ENCODE measurements at regions not wholly inside any gene's neighbourhood (a gene's known extent, or its start where the extent isn't known, plus 50 kb on each side); places are given as distances from the start of the nearest gene placed in this dataset.

GRCh38 chr15:62539236-62539635, 374.2 kb upstream of the C2CD4B start:
- TF ChIP-seq POLR2AphosphoS5 (IDR thresholded peaks at IDR 0.05; ENCODE audit: low read depth) (no peak), SPI1 (IDR thresholded peaks at IDR 0.05; ENCODE audit: borderline replicate concordance, low read depth) (no peak), CTCF (IDR thresholded peaks at IDR 0.05; ENCODE audit: insufficient read depth, low read length) (no peak), REST (IDR thresholded peaks at IDR 0.05; ENCODE audit: insufficient replicate concordance, low read depth) (no peak), GABPA (IDR thresholded peaks at IDR 0.05; ENCODE audit: low read depth) (no peak)
